A673 (cell line): ENCODE measurements at regions not wholly inside any gene's neighbourhood (a gene's known extent, or its start where the extent isn't known, plus 50 kb on each side); places are given as distances from the start of the nearest gene placed in this dataset.

Experiments used
- BruUV-seq: library from RNA; stranded (reverse); fragments of 400-500 nt; replicated peaks from 2 replicates; lab custom pipeline; 2021; lab: Mats Ljungman, UMichigan
- CTCF ChIA-PET: fragments of 300-600 bp; sonication (Branson Sonifier 250); formaldehyde crosslinking; loops from one replicate; lab custom pipeline; 2022; ENCODE audit warnings: antibody characterized with exemption; lab: Charles Lee
- POLR2A ChIA-PET: fragments of 300-600 bp; sonication (Branson Sonifier 250); formaldehyde crosslinking; loops from one replicate; lab custom pipeline; 2022; ENCODE audit warnings: antibody characterized with exemption; ENCODE audit not compliant: low non-redundant PET; lab: Charles Lee
- DNase-seq: peaks from one replicate; pipeline ENCODE4 v3.0.0-alpha.2; 2015; ENCODE audit warnings: low spot score
- H3K27ac ChIP-seq: fragments of 200-600 bp; sonication (generic); 2 replicates; pipeline ENCODE4 v1.5.1; 2016; ENCODE audit warnings: mixed run types, low read depth, mild to moderate bottlenecking, mixed read lengths, antibody characterized with exemption, low read length; ENCODE audit not compliant: poor library complexity, severe bottlenecking
- H3K27me3 ChIP-seq: fragments of 200-600 bp; sonication (generic); replicated peaks from 2 replicates; pipeline ENCODE4 v1.6.1; 2017; ENCODE audit warnings: mixed run types, low read depth, mild to moderate bottlenecking, mixed read lengths, antibody characterized with exemption, low read length; ENCODE audit not compliant: insufficient read depth, poor library complexity
- H3K36me3 ChIP-seq: fragments of 200-600 bp; sonication (generic); 2 replicates; pipeline ENCODE4 v1.6.1; 2016; ENCODE audit warnings: mixed run types, mild to moderate bottlenecking, mixed read lengths, antibody characterized with exemption, low read length; ENCODE audit not compliant: insufficient read depth, poor library complexity, severe bottlenecking
- H3K4me1 ChIP-seq: fragments of 200-600 bp; sonication (generic); 2 replicates; pipeline ENCODE4 v1.6.1; 2017; ENCODE audit warnings: mixed run types, mild to moderate bottlenecking, mixed read lengths, antibody characterized with exemption, low read length; ENCODE audit not compliant: insufficient read depth, poor library complexity, severe bottlenecking
- H3K4me3 ChIP-seq: fragments of 200-600 bp; sonication (generic); 2 replicates; pipeline ENCODE4 v1.5.1; 2016; ENCODE audit warnings: low read depth, mixed run types, mild to moderate bottlenecking, mixed read lengths, low read length; ENCODE audit not compliant: poor library complexity, severe bottlenecking
- H3K9me3 ChIP-seq: fragments of 200-600 bp; sonication (generic); 2 replicates; pipeline ENCODE4 v1.6.1; 2016; ENCODE audit warnings: mixed run types, low read depth, mild to moderate bottlenecking, mixed read lengths, antibody characterized with exemption, low read length; ENCODE audit not compliant: poor library complexity, severe bottlenecking
- CTCF ChIP-seq: fragments of 300-800, 200-600 bp; sonication (generic); conservative IDR thresholded peaks from 2 replicates; pipeline ENCODE4 v1.5.1; 2017; ENCODE audit warnings: low read depth, mild to moderate bottlenecking, antibody characterized with exemption, low read length, moderate library complexity, mixed read lengths
- EZH2 ChIP-seq: fragments of 200-600 bp; sonication (generic); IDR thresholded peaks from 2 replicates; pipeline ENCODE4 v1.6.1; 2017; ENCODE audit warnings: borderline replicate concordance, low read depth, mild to moderate bottlenecking, mixed read lengths, antibody characterized with exemption, low read length; ENCODE audit not compliant: poor library complexity, severe bottlenecking
- intact Hi-C: fragments of 100-400 bp; cut with micrococcal nuclease; formaldehyde crosslinking; loops from one replicate; pipeline ENCODE4 v1.10.0; 2022; ENCODE audit not compliant: unreplicated experiment

GRCh38 chr5:29307478-29307877 lies 1886.0 kb upstream of the CDH6 start:
- no peak for DNase-seq
- no peak overlapping the region for H3K27ac ChIP-seq
- TF ChIP-seq CTCF (no peak), EZH2 (no peak)
- no TSS peak for BruUV-seq
- H3K9me3 ChIP-seq = no peaks in the 10 kb centered on the region
- no peaks in the 10 kb centered on the region for H3K27me3 ChIP-seq
- ChIA-PET POLR2A (interaction anchor here (0.6 kb wide), 1 partner anchor 41 kb away, joined by 3 read pairs; no protein-coding TSS in a partner anchor), CTCF (no interaction called here)
- H3K4me3 ChIP-seq = no peak overlapping the region
- intact Hi-C loops = no loop called here
- H3K4me1 ChIP-seq = no peaks in the 10 kb centered on the region
- no peaks in the 10 kb centered on the region for H3K36me3 ChIP-seq

- BruUV-seq = no TSS peak
- intact Hi-C loops = no loop called here
- H3K36me3 ChIP-seq = no peaks in the 10 kb centered on the region
- ChIA-PET CTCF (no interaction called here), POLR2A (no interaction called here)
- no peak for DNase-seq
- TF ChIP-seq CTCF (no peak), EZH2 (no peak)
- H3K4me3 ChIP-seq = no peak overlapping the region
- no peaks in the 10 kb centered on the region for H3K9me3 ChIP-seq
- no peaks in the 10 kb centered on the region for H3K4me1 ChIP-seq
- no peaks in the 10 kb centered on the region for H3K27me3 ChIP-seq
- no peak overlapping the region for H3K27ac ChIP-seq
Observed at GRCh38 chr5:29304545-29304944, 1888.9 kb upstream of the CDH6 start.

- Histone ChIP-seq H3K36me3 (no peaks in the 10 kb centered on the region), H3K27ac (no peak overlapping the region), H3K27me3 (no peaks in the 10 kb centered on the region), H3K4me3 (no peak overlapping the region), H3K4me1 (no peaks in the 10 kb centered on the region), H3K9me3 (no peaks in the 10 kb centered on the region)
- no peak for TF ChIP-seq EZH2
- no peak for TF ChIP-seq CTCF
- no TSS peak for BruUV-seq
- intact Hi-C loops = no loop called here
- no peak for DNase-seq
- CTCF ChIA-PET = no interaction called here
- POLR2A ChIA-PET = no interaction called here
Observed at GRCh38 chr5:29296548-29296947, 1896.9 kb upstream of the CDH6 start.
